ENCODE measurements at regions not wholly inside any gene's neighbourhood (a gene's known extent, or its start where the extent isn't known, plus 50 kb on each side); places are given as distances from the start of the nearest gene placed in this dataset.

DNA sequence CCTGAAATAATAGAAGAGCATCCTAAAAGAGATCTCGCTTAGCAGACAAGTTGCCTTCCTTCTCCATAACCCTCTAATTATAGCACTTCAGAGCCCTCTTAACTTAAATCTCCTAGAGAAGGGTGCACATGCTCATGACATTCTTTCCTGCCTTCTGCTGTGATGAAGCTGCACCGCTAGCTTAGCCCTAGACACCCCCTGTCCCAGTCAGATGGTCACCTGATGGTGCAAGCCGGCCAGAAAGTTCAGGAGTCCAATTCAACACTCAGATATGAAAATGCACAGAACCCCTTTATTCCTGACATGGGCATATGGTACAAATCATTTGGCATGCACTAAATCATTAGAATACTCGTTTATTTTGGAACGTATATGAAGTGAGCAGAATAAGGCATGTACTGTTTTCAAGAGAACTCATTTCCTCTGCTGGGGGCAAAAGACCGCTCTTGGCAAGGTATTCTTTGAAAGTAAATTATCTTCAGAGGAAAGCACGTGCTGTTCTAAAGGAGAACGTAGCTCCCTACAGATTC, 420.4 kb upstream of the PROK2 start:
- no peak for TF ChIP-seq CTCF (IDR thresholded peaks at IDR 0.05)

- TF ChIP-seq CTCF (IDR thresholded peaks at IDR 0.05): no peak
Observed at GRCh38 chr3:72204452-72204851, 419.5 kb upstream of the PROK2 start.

DNA sequence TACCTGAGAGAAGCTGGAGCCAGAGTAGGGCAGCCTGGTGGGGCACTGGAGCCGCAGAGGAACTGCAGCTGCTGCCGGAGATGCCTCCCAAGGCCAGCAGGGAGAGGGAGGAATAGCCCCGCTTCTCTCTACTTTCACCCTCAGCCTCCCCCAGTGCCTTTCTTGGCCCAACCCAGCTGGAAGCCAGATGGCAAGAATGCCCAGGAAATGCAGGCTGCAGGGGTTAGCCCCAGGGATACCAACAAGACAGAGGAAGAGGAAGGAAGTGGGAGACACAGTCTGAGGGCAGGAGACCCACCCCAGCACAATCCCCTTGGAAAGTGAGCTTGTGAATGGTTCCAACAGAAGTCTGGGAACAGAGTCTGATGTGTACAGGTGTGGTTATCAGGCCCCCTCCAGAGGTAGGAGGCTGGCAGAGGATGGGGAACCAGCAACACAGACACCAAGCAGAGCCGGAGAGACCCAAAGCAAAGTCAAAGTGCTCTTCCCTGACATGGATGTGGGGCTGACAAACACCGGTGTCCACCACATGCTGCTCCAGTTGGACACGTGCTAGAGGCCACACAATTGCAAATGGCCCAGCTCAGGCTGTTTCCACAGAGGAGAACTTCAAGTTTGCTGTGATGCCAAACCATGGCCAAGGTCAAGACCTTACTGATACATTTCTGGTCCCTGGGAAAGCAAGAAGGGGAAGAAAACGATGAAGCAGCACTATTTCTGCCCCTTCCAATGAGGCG, 418.8 kb upstream of the PROK2 start:
- TF ChIP-seq CTCF (IDR thresholded peaks at IDR 0.05): no peak

GRCh38 chr3:72203105-72203504, 418.2 kb upstream of the PROK2 start:
- no peak for TF ChIP-seq CTCF (IDR thresholded peaks at IDR 0.05)

GRCh38 chr3:72200332-72200731, 415.4 kb upstream of the PROK2 start:
- no peak for TF ChIP-seq CTCF (IDR thresholded peaks at IDR 0.05)

- TF ChIP-seq CTCF (IDR thresholded peaks at IDR 0.05): no peak
Observed at GRCh38 chr3:72199530-72199929, 414.6 kb upstream of the PROK2 start.

DNA sequence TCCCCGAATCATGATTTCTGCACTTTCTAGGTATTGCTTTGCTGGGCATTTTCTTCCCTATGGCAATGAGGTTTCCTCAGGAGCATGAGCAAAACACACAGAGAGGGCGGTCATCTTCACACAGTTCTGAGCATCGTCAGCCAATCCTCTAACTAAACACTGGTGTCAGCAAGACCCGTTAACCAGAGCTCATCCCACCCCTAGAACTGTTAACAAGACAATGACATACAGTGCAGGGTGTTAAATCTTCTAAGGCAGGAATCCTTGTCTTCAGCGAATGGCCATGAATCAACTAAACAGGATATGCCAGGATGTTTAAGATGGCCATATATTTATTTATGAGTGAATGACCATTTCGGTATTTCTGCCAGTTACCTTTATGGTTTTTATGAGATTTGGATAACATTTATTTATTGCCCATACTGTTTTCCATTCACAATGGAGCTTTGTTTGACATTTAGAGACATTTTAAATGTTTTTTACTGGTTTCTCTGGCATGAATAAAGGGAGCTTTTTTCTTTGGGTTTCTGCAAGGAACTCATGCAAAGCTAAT, 411.5 kb upstream of the PROK2 start:
- TF ChIP-seq CTCF (IDR thresholded peaks at IDR 0.05): no peak
